Esophagus squamous epithelium (tissue), 4 donors: ENCODE measurements at regions not wholly inside any gene's neighbourhood (a gene's known extent, or its start where the extent isn't known, plus 50 kb on each side); places are given as distances from the start of the nearest gene placed in this dataset.

ENCODE experiments used
- POLR2A ChIP-seq, 4 donors: fragments of 450-650 bp; IDR thresholded peaks; one replicate each; pipeline ENCODE4 v1.6.1; 2017; ENCODE audit warnings: antibody characterized with exemption in 4 of 4, mild to moderate bottlenecking in 4 of 4, moderate library complexity in 3 of 4
- TF ChIP-seq, protein P1 (sequence below), 6 experiments: fragments of 450-650 bp in 4 of 6; fragments of 200-600 bp in 2 of 6; sonication (generic) in 2 of 6; IDR thresholded peaks; one replicate each; pipeline ENCODE4 v1.5.1; 2016 to 2019; ENCODE audit warnings: antibody characterized with exemption in 6 of 6, mild to moderate bottlenecking in 4 of 6, moderate library complexity in 4 of 6

- TF ChIP-seq, protein P1, sequence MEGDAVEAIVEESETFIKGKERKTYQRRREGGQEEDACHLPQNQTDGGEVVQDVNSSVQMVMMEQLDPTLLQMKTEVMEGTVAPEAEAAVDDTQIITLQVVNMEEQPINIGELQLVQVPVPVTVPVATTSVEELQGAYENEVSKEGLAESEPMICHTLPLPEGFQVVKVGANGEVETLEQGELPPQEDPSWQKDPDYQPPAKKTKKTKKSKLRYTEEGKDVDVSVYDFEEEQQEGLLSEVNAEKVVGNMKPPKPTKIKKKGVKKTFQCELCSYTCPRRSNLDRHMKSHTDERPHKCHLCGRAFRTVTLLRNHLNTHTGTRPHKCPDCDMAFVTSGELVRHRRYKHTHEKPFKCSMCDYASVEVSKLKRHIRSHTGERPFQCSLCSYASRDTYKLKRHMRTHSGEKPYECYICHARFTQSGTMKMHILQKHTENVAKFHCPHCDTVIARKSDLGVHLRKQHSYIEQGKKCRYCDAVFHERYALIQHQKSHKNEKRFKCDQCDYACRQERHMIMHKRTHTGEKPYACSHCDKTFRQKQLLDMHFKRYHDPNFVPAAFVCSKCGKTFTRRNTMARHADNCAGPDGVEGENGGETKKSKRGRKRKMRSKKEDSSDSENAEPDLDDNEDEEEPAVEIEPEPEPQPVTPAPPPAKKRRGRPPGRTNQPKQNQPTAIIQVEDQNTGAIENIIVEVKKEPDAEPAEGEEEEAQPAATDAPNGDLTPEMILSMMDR (IDR thresholded peaks at IDR 0.05), result no peak
- TF ChIP-seq POLR2A (IDR thresholded peaks at IDR 0.05), result no peak
Measured at GRCh38 chr1:30291526-30291925, 431.9 kb downstream of the MATN1 start.
